Keratinocyte (primary cell): ENCODE measurements at regions not wholly inside any gene's neighbourhood (a gene's known extent, or its start where the extent isn't known, plus 50 kb on each side); places are given as distances from the start of the nearest gene placed in this dataset.

Experiments
- EZH2 ChIP-seq: IDR thresholded peaks from one replicate; pipeline ENCODE4 v1.6.1; 2012; ENCODE audit warnings: inconsistent platforms, mild to moderate bottlenecking, low read length, moderate library complexity
- TF ChIP-seq, protein P1 (sequence below), 3 experiments: IDR thresholded peaks in 1 of 3; conservative IDR thresholded peaks in 1 of 3; optimal IDR thresholded peaks in 1 of 3; 2 replicates in 2 of 3; 3 replicates in 1 of 3; pipeline versions ENCODE3 to v1.5.1; 2011; ENCODE audit warnings: low read length in 3 of 3, mild to moderate bottlenecking in 3 of 3, moderate library complexity in 2 of 3, control low read depth in 1 of 3, inconsistent platforms in 1 of 3; ENCODE audit not compliant: insufficient read depth in 2 of 3; ENCODE audit errors: extremely low read depth in 1 of 3

DNA sequence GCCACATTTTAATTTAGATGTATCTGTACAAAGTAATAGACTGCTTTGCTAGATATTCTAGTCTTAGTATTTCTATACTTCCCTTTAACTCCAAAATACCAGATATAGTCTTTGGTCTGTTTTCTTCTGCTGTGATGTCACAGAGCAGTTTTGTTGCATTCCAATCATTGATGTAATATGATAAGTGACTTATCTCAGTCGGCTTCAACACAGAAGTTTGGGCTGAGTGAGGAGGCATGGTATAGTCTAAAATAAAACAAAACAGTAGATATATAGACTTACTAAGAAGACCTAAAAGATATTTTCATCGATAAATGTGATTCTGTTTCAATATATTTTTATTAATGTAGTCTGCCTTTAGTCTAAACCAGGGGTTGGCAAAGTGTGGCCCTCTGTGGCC, 169.9 kb downstream of the DCK start:
- TF ChIP-seq, protein P1, sequence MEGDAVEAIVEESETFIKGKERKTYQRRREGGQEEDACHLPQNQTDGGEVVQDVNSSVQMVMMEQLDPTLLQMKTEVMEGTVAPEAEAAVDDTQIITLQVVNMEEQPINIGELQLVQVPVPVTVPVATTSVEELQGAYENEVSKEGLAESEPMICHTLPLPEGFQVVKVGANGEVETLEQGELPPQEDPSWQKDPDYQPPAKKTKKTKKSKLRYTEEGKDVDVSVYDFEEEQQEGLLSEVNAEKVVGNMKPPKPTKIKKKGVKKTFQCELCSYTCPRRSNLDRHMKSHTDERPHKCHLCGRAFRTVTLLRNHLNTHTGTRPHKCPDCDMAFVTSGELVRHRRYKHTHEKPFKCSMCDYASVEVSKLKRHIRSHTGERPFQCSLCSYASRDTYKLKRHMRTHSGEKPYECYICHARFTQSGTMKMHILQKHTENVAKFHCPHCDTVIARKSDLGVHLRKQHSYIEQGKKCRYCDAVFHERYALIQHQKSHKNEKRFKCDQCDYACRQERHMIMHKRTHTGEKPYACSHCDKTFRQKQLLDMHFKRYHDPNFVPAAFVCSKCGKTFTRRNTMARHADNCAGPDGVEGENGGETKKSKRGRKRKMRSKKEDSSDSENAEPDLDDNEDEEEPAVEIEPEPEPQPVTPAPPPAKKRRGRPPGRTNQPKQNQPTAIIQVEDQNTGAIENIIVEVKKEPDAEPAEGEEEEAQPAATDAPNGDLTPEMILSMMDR (optimal IDR thresholded peaks at IDR 0.05 in 1 of 3, IDR thresholded peaks at IDR 0.05 in 1 of 3, conservative IDR thresholded peaks at IDR 0.05 in 1 of 3; ENCODE audit: extremely low read depth in 1 of 3, insufficient read depth in 2 of 3, low read length in 3 of 3): no peak
- no peak for TF ChIP-seq EZH2
